GM21786 (cell line): ENCODE measurements at regions not wholly inside any gene's neighbourhood (a gene's known extent, or its start where the extent isn't known, plus 50 kb on each side); places are given as distances from the start of the nearest gene placed in this dataset.
"Not testable (repeated sequence)": the region's sequence is repeated elsewhere in the genome, so short reads cannot be mapped to it uniquely, and the experiment has no call there.

Source experiments
- ATAC-seq: cut with Tn5 transposase; IDR thresholded peaks from one replicate; pipeline ENCODE4 v1.9.1; 2021; ENCODE audit not compliant: unreplicated experiment

GRCh38 chr3:106338582-106339214 is 469.9 kb upstream of the CBLB start:
- ATAC-seq, result no peak

- no peak for ATAC-seq
These were observed 470.7 kb upstream of the CBLB start for GRCh38 chr3:106339551-106339950.

GRCh38 chr3:106341087-106341486 is 472.3 kb upstream of the CBLB start:
- no peak for ATAC-seq

GRCh38 chr3:106341586-106342162 is 472.9 kb upstream of the CBLB start:
- ATAC-seq, result no peak

- ATAC-seq, result no peak
These were observed 473.6 kb upstream of the CBLB start for GRCh38 chr3:106342386-106342785.

GRCh38 chr3:106343811-106344210 is 475.0 kb upstream of the CBLB start:
- no peak for ATAC-seq

- ATAC-seq, result no peak
These were observed 476.7 kb upstream of the CBLB start for GRCh38 chr3:106345353-106346027.

GRCh38 chr3:106347350-106347749 is 478.5 kb upstream of the CBLB start:
- ATAC-seq, result no peak

GRCh38 chr3:106348139-106348690 is 479.4 kb upstream of the CBLB start:
- no peak for ATAC-seq

- no peak for ATAC-seq
These were observed 480.5 kb upstream of the CBLB start for GRCh38 chr3:106349191-106349881.

- ATAC-seq, result no peak
These were observed 487.1 kb upstream of the CBLB start for GRCh38 chr3:106355873-106356272.

GRCh38 chr3:106359692-106360091 is 490.9 kb upstream of the CBLB start:
- ATAC-seq, result no peak

GRCh38 chr3:106360901-106361300 is 492.1 kb upstream of the CBLB start:
- not testable (repeated sequence) for ATAC-seq

GRCh38 chr3:106364477-106364876 is 495.7 kb upstream of the CBLB start:
- no peak for ATAC-seq

- ATAC-seq, result no peak
These were observed 496.4 kb upstream of the CBLB start for GRCh38 chr3:106365061-106365691.

GRCh38 chr3:106366352-106366751 is 497.5 kb upstream of the CBLB start:
- ATAC-seq, result no peak

GRCh38 chr3:106367496-106367895 is 498.7 kb upstream of the CBLB start:
- no peak for ATAC-seq

GRCh38 chr3:106371221-106371970 is 502.6 kb upstream of the CBLB start:
- ATAC-seq, result no peak

GRCh38 chr3:106371971-106372805 is 503.4 kb upstream of the CBLB start:
- no peak for ATAC-seq

- ATAC-seq, result no peak
These were observed 504.0 kb upstream of the CBLB start for GRCh38 chr3:106372806-106373190.
